ENCODE measurements at regions not wholly inside any gene's neighbourhood (a gene's known extent, or its start where the extent isn't known, plus 50 kb on each side); places are given as distances from the start of the nearest gene placed in this dataset.
"Not testable (repeated sequence)": the region's sequence is repeated elsewhere in the genome, so short reads cannot be mapped to it uniquely, and the experiment has no call there.

DNA sequence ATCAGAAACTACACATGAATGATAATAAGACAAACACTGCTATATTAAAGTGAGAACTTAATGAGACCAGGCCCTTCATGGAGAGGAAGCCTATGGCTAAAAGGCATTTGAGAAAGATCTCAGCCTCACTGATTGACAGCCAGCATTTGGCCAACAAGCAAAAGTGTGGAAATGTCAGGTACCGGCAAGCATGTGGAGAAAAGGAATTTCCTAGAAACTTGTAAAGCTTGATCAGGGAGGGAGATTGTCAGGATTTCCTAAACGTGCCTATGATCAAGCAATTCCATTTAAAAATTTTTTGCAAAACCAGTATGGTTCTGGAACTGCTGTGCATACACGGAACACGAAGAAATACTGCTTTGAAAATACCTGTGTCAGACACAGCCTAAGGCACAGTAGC is 220.3 kb upstream of the ATP10A start:
- H3K4me1 Mint-ChIP-seq: peaks cover 17% of the 10 kb centered on the region
- ChIA-PET POLR2A (interaction anchor here (1.0 kb wide), 2 partner anchors 11 to 221 kb away, joined by 3 to 4 read pairs; no protein-coding TSS in a partner anchor), CTCF (no interaction called here)
- H3K27me3 Mint-ChIP-seq: peaks cover 5% of the 10 kb centered on the region
- H3K9me3 Mint-ChIP-seq: no peaks in the 10 kb centered on the region
- peaks cover 3% of the 10 kb centered on the region for H3K36me3 Mint-ChIP-seq (ENCODE audit: low read depth)
- peak overlapping the region; percentile 8 for H3K27ac Mint-ChIP-seq
- peak overlapping the region; percentile 73 for H3K4me3 Mint-ChIP-seq
- DNase-seq: no peak

DNA sequence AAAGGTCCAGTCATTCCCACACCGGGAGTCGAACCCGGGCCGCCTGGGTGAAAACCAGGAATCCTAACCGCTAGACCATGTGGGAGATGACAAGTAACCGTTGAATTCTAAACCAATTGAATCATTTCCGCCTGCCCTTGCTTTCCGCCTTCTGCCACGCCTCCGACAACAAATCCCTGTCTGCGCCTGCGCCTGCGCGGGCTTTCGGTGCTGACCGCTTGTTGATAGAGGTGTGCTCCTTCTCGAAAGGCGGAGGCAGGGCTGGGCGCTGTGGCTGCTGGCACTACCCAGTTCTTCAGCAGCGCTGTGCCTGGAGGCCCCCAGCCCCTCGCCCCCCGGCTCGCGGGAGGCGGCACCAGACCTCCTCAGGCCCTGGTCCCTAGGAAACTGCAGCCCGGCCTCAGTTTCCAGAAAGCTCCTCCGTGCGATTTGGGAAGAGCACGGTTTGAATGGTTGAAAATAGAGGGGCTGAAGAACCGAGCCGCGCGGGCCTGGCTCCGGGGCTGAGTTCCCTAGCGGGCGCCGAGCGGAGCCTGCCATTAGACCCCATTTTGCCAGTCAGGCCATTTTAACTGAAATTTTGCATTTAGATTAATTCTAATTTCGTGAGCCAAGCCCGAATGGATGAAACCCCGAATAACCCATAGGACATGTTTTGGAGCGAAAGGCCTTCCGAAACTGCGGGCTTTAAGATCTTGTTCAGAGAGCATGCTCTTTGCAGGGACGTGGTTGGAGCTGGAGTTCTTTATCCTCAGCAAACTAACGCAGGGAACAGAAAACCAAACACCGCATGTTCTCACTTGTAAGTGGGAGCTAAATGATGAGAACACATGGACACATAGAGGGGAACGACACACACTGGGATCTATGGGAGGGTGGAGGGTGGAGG is 219.3 kb upstream of the ATP10A start:
- ChIA-PET CTCF (no interaction called here), POLR2A (interaction anchor here (1.0 to 1.3 kb wide), 2 partner anchors 11 to 220 kb away, joined by 3 read pairs; no protein-coding TSS in a partner anchor)
- peaks cover 3% of the 10 kb centered on the region for H3K36me3 Mint-ChIP-seq (ENCODE audit: low read depth)
- H3K27me3 Mint-ChIP-seq: peaks cover 5% of the 10 kb centered on the region
- no peaks in the 10 kb centered on the region for H3K9me3 Mint-ChIP-seq
- peak overlapping the region; percentile 82 for H3K27ac Mint-ChIP-seq
- peak; percentile 95 for DNase-seq
- H3K4me3 Mint-ChIP-seq: peak overlapping the region; percentile 73
- H3K4me1 Mint-ChIP-seq: peaks cover 17% of the 10 kb centered on the region

DNA sequence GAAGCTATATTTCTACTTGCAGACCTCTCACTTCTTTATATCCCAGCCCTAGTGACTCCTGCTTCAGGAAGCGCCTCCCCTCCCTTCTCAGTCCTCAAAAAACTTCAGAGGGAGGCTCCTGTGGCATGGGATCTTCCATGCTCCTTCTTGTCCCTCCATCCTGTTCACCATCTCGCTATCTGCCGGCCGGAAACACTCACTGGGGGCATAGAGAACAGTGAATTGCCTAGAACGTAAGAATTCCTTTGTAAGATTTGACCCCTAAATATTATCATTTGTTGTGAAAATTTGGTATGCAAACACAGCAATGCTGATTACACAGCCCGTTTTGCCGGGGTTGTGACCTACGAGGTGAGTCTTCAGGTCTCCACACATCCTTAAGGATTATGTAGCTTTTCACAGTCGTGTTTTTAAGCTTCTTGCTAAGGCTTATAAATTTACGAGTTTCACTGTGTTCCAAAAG is 218.7 kb upstream of the ATP10A start:
- POLR2A ChIA-PET: interaction anchor here (1.3 kb wide), 1 partner anchor 11 kb away, joined by 3 read pairs; no protein-coding TSS in a partner anchor
- Mint-ChIP-seq H3K9me3 (no peaks in the 10 kb centered on the region), H3K4me1 (peaks cover 17% of the 10 kb centered on the region), H3K27ac (peak overlapping the region; percentile 82), H3K36me3 (ENCODE audit: low read depth) (peaks cover 3% of the 10 kb centered on the region), H3K4me3 (peak overlapping the region; percentile 73), H3K27me3 (peaks cover 5% of the 10 kb centered on the region)
- CTCF ChIA-PET: no interaction called here
- DNase-seq: no peak

DNA sequence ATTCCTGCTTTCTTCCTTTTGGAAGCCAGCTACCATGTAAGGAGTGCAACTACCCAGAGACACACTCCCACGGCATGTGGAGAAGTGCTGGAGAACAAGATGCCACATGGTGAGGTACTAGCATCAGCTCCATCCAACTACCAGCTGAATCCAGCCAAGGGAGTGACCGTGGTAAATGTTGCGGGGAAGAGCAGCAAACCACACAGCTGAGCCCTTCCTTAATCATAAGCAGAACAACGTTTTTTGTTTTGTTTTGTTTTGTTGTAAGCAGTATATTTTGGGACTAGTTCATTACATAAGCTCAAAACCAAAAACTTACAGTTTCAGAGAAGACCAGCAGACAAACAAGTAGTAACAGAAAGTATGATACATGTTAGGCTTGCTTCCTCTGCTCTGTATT is 212.6 kb upstream of the ATP10A start:
- H3K4me3 Mint-ChIP-seq: no peak overlapping the region
- peaks cover 3% of the 10 kb centered on the region for H3K4me1 Mint-ChIP-seq
- H3K9me3 Mint-ChIP-seq: peaks cover 3% of the 10 kb centered on the region
- no peak overlapping the region for H3K27ac Mint-ChIP-seq
- ChIA-PET CTCF (no interaction called here), POLR2A (no interaction called here)
- H3K27me3 Mint-ChIP-seq: no peaks in the 10 kb centered on the region
- no peak for DNase-seq
- no peaks in the 10 kb centered on the region for H3K36me3 Mint-ChIP-seq (ENCODE audit: low read depth)

DNA sequence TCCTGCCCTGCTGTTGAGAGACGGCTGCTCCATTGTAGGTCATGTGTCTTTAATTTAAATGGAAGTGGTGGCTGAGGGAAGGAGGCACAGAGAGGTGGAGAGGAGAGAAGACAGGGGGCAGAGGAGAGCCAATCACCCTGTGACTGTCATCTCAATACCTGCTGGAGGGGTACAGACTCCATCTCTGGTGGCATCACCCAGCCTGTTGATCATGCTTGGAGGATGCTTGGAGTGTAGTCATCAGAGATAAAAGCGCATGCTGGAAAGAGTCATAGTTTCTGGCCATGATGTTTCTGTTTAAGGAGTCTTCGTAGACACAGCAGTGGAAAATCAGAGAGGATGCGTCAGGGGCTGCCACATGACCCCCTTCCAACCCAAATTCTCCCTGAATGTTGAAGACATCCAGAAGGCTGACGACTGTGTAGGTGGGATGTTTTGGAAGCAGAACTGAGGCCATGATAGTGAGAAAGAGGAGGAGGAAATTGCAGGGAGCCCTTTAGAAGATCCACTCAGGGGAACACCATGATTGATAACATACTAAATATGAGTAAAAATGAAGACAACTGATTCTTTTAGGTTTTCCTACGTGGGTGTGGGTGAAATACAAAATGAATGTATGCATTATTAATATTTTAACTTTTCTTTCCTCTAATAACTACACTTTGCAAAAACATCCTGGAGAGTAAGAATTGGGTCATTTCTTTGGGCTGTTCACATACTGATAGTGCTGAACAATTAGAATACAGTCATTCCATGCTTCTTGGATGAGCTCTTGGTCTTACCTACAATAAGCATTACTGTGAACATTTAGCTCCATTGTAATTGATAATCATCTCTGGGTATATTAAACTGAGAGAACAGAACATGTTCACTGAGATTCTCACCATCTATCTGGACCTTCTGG is 210.6 kb upstream of the ATP10A start:
- H3K4me3 Mint-ChIP-seq: no peak overlapping the region
- H3K4me1 Mint-ChIP-seq: peaks cover 3% of the 10 kb centered on the region
- no peak for DNase-seq
- peaks cover 5% of the 10 kb centered on the region for H3K27me3 Mint-ChIP-seq
- POLR2A ChIA-PET: no interaction called here
- no peaks in the 10 kb centered on the region for H3K36me3 Mint-ChIP-seq (ENCODE audit: low read depth)
- CTCF ChIA-PET: no interaction called here
- no peak overlapping the region for H3K27ac Mint-ChIP-seq
- H3K9me3 Mint-ChIP-seq: peaks cover 3% of the 10 kb centered on the region

DNA sequence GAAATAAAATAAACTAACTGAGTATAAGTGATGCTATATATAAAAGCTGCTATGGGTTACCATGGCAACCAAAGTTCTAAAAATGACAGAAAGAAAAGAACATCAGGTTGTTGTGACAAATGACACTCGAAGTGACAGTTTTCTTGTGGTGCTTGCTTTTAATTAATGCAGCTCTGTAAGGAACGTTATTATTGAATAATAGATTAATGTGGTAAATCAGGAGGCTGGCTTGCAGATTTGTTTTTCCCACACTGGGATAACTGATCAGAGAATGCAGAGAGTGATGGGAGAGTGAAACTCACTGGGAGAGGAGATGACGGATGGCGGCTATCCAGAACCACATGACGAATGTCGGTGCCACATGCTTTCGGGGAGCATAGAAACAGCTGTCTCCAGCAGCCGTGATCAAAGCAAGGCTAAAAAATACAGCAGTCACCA is 207.0 kb upstream of the ATP10A start:
- ChIA-PET CTCF (no interaction called here), POLR2A (no interaction called here)
- no peaks in the 10 kb centered on the region for H3K36me3 Mint-ChIP-seq (ENCODE audit: low read depth)
- H3K9me3 Mint-ChIP-seq: peaks cover 3% of the 10 kb centered on the region
- no peak for DNase-seq
- H3K27ac Mint-ChIP-seq: no peak overlapping the region
- H3K27me3 Mint-ChIP-seq: peaks cover 8% of the 10 kb centered on the region
- peaks cover 3% of the 10 kb centered on the region for H3K4me1 Mint-ChIP-seq
- no peak overlapping the region for H3K4me3 Mint-ChIP-seq

DNA sequence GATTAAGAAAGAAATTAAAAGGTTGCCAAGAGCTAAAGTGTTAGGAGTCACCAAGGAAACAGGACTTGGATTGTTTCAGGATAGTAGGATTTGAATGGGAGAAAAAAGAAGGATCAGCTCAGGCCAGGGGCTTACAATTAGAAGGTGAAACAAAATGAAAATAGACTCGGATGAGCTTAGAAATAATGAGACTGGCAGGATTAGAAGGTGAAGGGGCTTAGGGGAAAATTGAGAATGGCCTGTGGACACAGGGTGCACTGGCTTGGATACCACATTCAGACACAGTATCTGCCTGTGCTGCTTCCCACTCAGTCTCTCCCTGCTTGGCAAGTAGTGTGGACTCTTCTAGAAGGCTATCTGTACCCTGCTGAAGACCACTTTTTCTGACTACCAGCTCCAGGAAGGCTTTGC is 206.1 kb upstream of the ATP10A start:
- H3K9me3 Mint-ChIP-seq: no peaks in the 10 kb centered on the region
- H3K27ac Mint-ChIP-seq: no peak overlapping the region
- ChIA-PET CTCF (no interaction called here), POLR2A (no interaction called here)
- peaks cover 8% of the 10 kb centered on the region for H3K27me3 Mint-ChIP-seq
- H3K4me1 Mint-ChIP-seq: peaks cover 3% of the 10 kb centered on the region
- no peak for DNase-seq
- H3K4me3 Mint-ChIP-seq: no peak overlapping the region
- no peaks in the 10 kb centered on the region for H3K36me3 Mint-ChIP-seq (ENCODE audit: low read depth)

DNA sequence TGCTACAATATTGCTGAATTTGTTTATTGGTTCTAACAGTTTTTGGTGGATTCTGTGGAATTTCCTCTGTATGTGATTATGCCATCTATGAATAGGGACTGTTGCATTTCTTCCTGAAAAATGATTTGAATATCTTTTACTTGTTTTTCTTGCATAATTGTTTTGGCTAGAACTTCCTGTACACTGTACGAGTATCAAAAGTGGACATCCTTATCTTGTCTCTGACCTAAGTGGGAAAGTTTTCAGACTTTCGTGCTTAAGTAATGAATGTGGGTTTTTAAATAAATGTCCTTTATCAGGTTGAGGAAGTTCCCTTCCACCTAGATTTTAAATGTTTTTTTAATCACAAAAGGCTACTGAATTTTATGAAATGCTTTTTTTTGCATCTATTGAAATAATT is 203.8 kb upstream of the ATP10A start:
- no peak overlapping the region for H3K27ac Mint-ChIP-seq
- ChIA-PET POLR2A (no interaction called here), CTCF (no interaction called here)
- DNase-seq: no peak
- H3K36me3 Mint-ChIP-seq (ENCODE audit: low read depth): no peaks in the 10 kb centered on the region
- H3K4me1 Mint-ChIP-seq: no peaks in the 10 kb centered on the region
- H3K4me3 Mint-ChIP-seq: no peak overlapping the region
- no peaks in the 10 kb centered on the region for H3K9me3 Mint-ChIP-seq
- H3K27me3 Mint-ChIP-seq: peaks cover 8% of the 10 kb centered on the region

DNA sequence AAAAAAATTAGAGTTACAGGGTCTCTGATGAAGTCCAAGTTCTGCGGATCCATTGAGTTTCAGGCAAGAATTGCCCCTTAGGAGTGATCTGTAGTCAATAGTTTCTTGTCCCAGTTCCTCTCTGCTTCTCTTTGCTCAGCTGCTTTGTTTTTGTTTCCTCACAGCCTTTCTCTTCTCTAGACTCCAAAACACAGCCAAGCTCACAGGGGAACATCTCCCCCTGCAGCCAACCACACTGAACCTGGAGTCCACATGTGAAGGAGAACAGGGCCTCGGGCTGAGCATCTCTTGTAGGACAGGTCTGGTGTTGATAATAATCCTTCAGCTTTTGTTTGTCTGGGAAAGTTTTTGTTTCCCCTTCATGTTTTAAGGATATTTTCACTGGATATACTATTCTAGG is 202.6 kb upstream of the ATP10A start:
- no peaks in the 10 kb centered on the region for H3K9me3 Mint-ChIP-seq
- CTCF ChIA-PET: no interaction called here
- H3K4me1 Mint-ChIP-seq: no peaks in the 10 kb centered on the region
- POLR2A ChIA-PET: no interaction called here
- peaks cover 8% of the 10 kb centered on the region for H3K27me3 Mint-ChIP-seq
- H3K36me3 Mint-ChIP-seq (ENCODE audit: low read depth): no peaks in the 10 kb centered on the region
- no peak overlapping the region for H3K27ac Mint-ChIP-seq
- no peak overlapping the region for H3K4me3 Mint-ChIP-seq
- no peak for DNase-seq

DNA sequence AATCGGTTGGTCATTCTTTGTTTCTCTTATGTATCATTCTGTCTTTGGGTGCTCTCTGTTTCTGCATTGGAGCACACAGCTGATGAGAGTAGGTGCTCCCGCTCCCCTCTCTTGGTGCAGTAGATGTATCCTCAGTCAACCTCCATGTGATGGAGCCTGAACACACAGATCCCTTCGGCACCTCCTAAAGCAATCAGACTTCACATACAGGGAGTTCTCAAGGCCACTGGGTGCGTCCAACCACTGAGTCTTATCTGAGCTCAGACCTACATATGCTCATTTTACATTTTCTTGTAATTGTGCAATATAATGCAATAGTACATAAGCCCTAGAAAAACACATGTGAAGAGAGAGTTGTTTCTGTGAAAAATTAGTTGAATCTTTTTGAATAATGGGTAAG is 198.1 kb upstream of the ATP10A start:
- Mint-ChIP-seq H3K36me3 (ENCODE audit: low read depth) (no peaks in the 10 kb centered on the region), H3K9me3 (peaks cover 3% of the 10 kb centered on the region), H3K27ac (no peak overlapping the region), H3K4me1 (no peaks in the 10 kb centered on the region), H3K27me3 (peaks cover 3% of the 10 kb centered on the region), H3K4me3 (no peak overlapping the region)
- POLR2A ChIA-PET: no interaction called here
- no peak for DNase-seq
- CTCF ChIA-PET: no interaction called here

DNA sequence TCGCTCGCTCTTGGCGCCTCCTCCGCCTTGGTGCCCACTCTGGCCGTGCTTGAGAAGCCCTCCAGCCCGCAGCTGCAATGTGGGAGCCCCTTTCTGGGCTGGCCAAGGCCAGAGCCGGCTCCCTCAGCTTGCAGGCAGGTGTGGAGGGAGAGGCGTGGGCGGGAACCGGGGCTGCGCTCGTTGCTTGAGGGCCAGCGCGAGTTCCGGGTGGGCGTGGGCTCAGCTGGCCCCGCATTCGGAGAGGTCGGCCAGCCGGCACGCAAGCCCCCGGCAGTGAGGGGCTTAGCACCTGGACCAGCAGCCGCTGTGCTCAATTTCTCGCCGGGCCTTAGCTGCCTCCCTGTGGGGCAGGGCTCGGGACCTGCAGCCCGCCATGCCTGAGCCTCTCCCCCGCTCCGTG is 193.6 kb upstream of the ATP10A start:
- H3K27ac Mint-ChIP-seq; H3K9me3 Mint-ChIP-seq; DNase-seq; H3K27me3 Mint-ChIP-seq; CTCF ChIA-PET; H3K36me3 Mint-ChIP-seq (ENCODE audit: low read depth); POLR2A ChIA-PET; H3K4me1 Mint-ChIP-seq; H3K4me3 Mint-ChIP-seq: not testable (repeated sequence)

DNA sequence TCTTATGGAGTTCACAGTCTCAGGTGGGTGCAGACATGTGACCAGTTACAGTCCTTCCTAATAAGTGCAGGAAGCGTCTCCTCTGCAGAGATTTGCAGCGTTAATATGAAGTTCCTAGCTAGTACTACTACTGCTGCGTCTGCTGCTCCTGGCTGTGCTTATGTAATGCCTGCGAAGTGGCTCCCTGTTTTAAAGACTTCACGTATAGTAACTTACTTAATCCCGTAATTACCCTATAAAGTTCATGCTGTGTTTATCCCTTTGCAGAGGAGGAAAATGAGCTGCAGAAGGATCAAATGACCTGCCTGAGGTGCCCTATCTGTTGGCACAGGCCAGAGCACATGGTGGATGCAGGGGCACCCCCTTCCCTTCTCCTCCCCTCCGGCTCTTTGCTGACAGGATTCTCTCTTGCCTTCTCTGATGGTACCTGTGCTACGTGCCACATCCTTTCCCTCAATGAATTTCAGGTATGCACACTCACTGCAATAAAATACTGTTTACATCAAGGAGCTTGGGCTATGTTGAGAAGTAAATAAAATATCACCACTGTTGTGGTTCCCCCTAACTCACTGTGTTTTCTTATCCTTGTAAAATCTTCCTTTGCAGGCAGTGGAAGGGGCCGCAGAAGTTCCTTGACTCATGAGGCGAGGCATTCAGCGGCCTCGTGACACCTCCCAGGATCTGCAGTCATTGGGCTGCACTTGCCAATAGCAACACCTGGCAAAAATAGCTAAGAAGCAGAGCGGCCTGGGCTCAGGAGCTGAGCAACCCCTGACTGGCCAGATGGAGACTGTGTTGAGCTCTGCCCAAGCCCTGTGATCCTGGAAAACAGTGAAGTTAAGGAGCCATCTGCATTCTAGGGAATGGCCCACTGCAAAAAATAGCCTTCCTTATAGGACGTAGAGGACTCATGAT is 188.9 kb upstream of the ATP10A start:
- CTCF ChIA-PET: no interaction called here
- H3K27me3 Mint-ChIP-seq: no peaks in the 10 kb centered on the region
- H3K4me1 Mint-ChIP-seq: no peaks in the 10 kb centered on the region
- no peak for DNase-seq
- no peak overlapping the region for H3K27ac Mint-ChIP-seq
- H3K36me3 Mint-ChIP-seq (ENCODE audit: low read depth): no peaks in the 10 kb centered on the region
- POLR2A ChIA-PET: no interaction called here
- H3K9me3 Mint-ChIP-seq: no peaks in the 10 kb centered on the region
- no peak overlapping the region for H3K4me3 Mint-ChIP-seq

DNA sequence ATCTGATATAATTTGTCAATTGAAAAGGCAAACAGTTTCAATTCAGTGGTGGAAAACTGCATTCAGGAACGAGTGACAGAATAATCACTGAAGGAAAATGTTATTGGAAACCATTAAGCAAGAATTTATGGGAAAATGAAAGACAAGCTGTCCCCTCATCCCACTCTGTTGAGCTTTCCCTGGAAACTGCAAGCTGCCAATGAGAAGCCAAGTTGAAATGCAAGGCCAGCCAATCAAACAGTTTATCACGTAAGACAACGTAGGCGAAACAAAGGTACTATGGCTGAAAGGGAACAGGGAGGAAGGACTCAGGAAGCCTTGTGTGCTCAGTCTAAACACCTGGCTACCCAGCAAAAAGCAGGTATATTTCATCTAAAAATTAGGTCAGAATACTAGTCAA is 187.9 kb upstream of the ATP10A start:
- no peak overlapping the region for H3K27ac Mint-ChIP-seq
- ChIA-PET CTCF (no interaction called here), POLR2A (no interaction called here)
- no peaks in the 10 kb centered on the region for H3K27me3 Mint-ChIP-seq
- H3K4me1 Mint-ChIP-seq: no peaks in the 10 kb centered on the region
- H3K36me3 Mint-ChIP-seq (ENCODE audit: low read depth): no peaks in the 10 kb centered on the region
- DNase-seq: no peak
- H3K9me3 Mint-ChIP-seq: no peaks in the 10 kb centered on the region
- H3K4me3 Mint-ChIP-seq: no peak overlapping the region

Data from activated CD4-positive, alpha-beta memory T cell treated with anti-CD3 and anti-CD28 coated beads, Interleukin-2, amount 10 ng/mL, durations not matched to agents 7 days and 5 days (primary cell).